ENCODE measurements at regions not wholly inside any gene's neighbourhood (a gene's known extent, or its start where the extent isn't known, plus 50 kb on each side); places are given as distances from the start of the nearest gene placed in this dataset.

GRCh38 chr6:151160929-151161757 lies 78.6 kb upstream of the AKAP12 start (continued):
- TF ChIP-seq SP2 (CRISPR knock-in tag; IDR thresholded peaks at IDR 0.05): 0 out of 2 replicates have a peak, but pooled peaks have one; percentile 33
- no peak for TF ChIP-seq SIN3B (IDR thresholded peaks at IDR 0.05; ENCODE audit: low read length)
- no peak for TF ChIP-seq ZNF768 (CRISPR knock-in tag; IDR thresholded peaks at IDR 0.05)
- TF ChIP-seq ZMYM4 (CRISPR knock-in tag; IDR thresholded peaks at IDR 0.05): 0 out of 2 replicates have a peak, but pooled peaks have one; percentile 53
- TF ChIP-seq ZBTB39 (CRISPR knock-in tag; IDR thresholded peaks at IDR 0.05): 0 out of 2 replicates have a peak, but pooled peaks have one; percentile 27
- peak; percentile 83 for TF ChIP-seq BHLHE40 (IDR thresholded peaks at IDR 0.05; ENCODE audit: low read length)
- no peak for TF ChIP-seq ZNF253 (CRISPR knock-in tag; IDR thresholded peaks at IDR 0.05; ENCODE audit: borderline replicate concordance)
- TF ChIP-seq KDM1A (CRISPR knock-in tag; IDR thresholded peaks at IDR 0.05): no peak
- no peak for TF ChIP-seq SSRP1 (CRISPR knock-in tag; IDR thresholded peaks at IDR 0.05)
- TF ChIP-seq ZNF143 (CRISPR knock-in tag; IDR thresholded peaks at IDR 0.05): no peak
- TF ChIP-seq GATAD1 (CRISPR knock-in tag; IDR thresholded peaks at IDR 0.05): 0 out of 2 replicates have a peak, but pooled peaks have one; percentile 45
- no peak for TF ChIP-seq MAF1 (CRISPR knock-in tag; IDR thresholded peaks at IDR 0.05; ENCODE audit: borderline replicate concordance)
- no peak for TF ChIP-seq ZSCAN12 (CRISPR knock-in tag; IDR thresholded peaks at IDR 0.05)
- TF ChIP-seq CSRNP2 (CRISPR knock-in tag; conservative IDR thresholded peaks at IDR 0.05; ENCODE audit: low read depth): no peak
- TF ChIP-seq ZNF776 (CRISPR knock-in tag; IDR thresholded peaks at IDR 0.05): no peak
- TF ChIP-seq SPEN (CRISPR knock-in tag; IDR thresholded peaks at IDR 0.05; ENCODE audit: low read depth): no peak
- TF ChIP-seq TFE3 (CRISPR knock-in tag; IDR thresholded peaks at IDR 0.05): peak; percentile 51; the same call in 1 of the 2 replicates
- no peak for TF ChIP-seq ZNF883 (CRISPR knock-in tag; IDR thresholded peaks at IDR 0.05; ENCODE audit: not compliant biosample characterization)
- no peak for TF ChIP-seq EP300 (IDR thresholded peaks at IDR 0.05; ENCODE audit: low read depth in 2 of 2, low read length in 2 of 2)
- no peak for TF ChIP-seq EP300 (CRISPR knock-in tag; IDR thresholded peaks at IDR 0.05; ENCODE audit: borderline replicate concordance)
- 0 out of 2 replicates have a peak, but pooled peaks have one; percentile 21 for TF ChIP-seq CBX5 (CRISPR knock-in tag; IDR thresholded peaks at IDR 0.05; ENCODE audit: borderline replicate concordance)

All from HepG2 (cell line).